ENCODE measurements at regions not wholly inside any gene's neighbourhood (a gene's known extent, or its start where the extent isn't known, plus 50 kb on each side); places are given as distances from the start of the nearest gene placed in this dataset.
"Not testable (repeated sequence)": the region's sequence is repeated elsewhere in the genome, so short reads cannot be mapped to it uniquely, and the experiment has no call there.

GRCh38 chr9:41367301-41367700 lies 178.2 kb upstream of the ZNG1F start:
- not testable (repeated sequence) for H3K4me1 ChIP-seq (ENCODE audit: control insufficient read depth, insufficient read depth, low read length, poor library complexity, severe bottlenecking); H3K9me3 ChIP-seq (ENCODE audit: control insufficient read depth, low read length); H3K36me3 ChIP-seq (ENCODE audit: control insufficient read depth, insufficient read depth, low read length); H3K27me3 ChIP-seq (replicated peaks; ENCODE audit: control insufficient read depth, insufficient read depth, low read length, poor library complexity, severe bottlenecking); DNase-seq; H3K27ac ChIP-seq (ENCODE audit: insufficient read depth, low read length, poor library complexity, severe bottlenecking); H3K4me3 ChIP-seq (ENCODE audit: insufficient read depth, low read depth, low read length, poor library complexity, severe bottlenecking)

GRCh38 chr9:41361790-41362189 lies 172.7 kb upstream of the ZNG1F start:
- H3K4me3 ChIP-seq (ENCODE audit: insufficient read depth, low read depth, low read length, poor library complexity, severe bottlenecking); H3K4me1 ChIP-seq (ENCODE audit: control insufficient read depth, insufficient read depth, low read length, poor library complexity, severe bottlenecking); H3K9me3 ChIP-seq (ENCODE audit: control insufficient read depth, low read length); H3K27me3 ChIP-seq (replicated peaks; ENCODE audit: control insufficient read depth, insufficient read depth, low read length, poor library complexity, severe bottlenecking); H3K27ac ChIP-seq (ENCODE audit: insufficient read depth, low read length, poor library complexity, severe bottlenecking); H3K36me3 ChIP-seq (ENCODE audit: control insufficient read depth, insufficient read depth, low read length); DNase-seq: not testable (repeated sequence)

GRCh38 chr9:41359116-41359515 lies 170.0 kb upstream of the ZNG1F start:
- H3K36me3 ChIP-seq (ENCODE audit: control insufficient read depth, insufficient read depth, low read length); H3K27me3 ChIP-seq (replicated peaks; ENCODE audit: control insufficient read depth, insufficient read depth, low read length, poor library complexity, severe bottlenecking); H3K9me3 ChIP-seq (ENCODE audit: control insufficient read depth, low read length); H3K4me1 ChIP-seq (ENCODE audit: control insufficient read depth, insufficient read depth, low read length, poor library complexity, severe bottlenecking); H3K27ac ChIP-seq (ENCODE audit: insufficient read depth, low read length, poor library complexity, severe bottlenecking): not testable (repeated sequence)
- peak overlapping the region; percentile 62 for H3K4me3 ChIP-seq (ENCODE audit: insufficient read depth, low read depth, low read length, poor library complexity, severe bottlenecking)
- peak in 2 of 3 donors; percentile 12 to 20 for DNase-seq

- not testable (repeated sequence) for H3K9me3 ChIP-seq (ENCODE audit: control insufficient read depth, low read length); H3K36me3 ChIP-seq (ENCODE audit: control insufficient read depth, insufficient read depth, low read length)
- peak; percentile 53 to 71 (median 70) for DNase-seq
Measured at GRCh38 chr9:41358682-41359081, 169.6 kb upstream of the ZNG1F start.

GRCh38 chr9:41357918-41358404 lies 168.8 kb upstream of the ZNG1F start:
- not testable (repeated sequence) for H3K4me1 ChIP-seq (ENCODE audit: control insufficient read depth, insufficient read depth, low read length, poor library complexity, severe bottlenecking); H3K27me3 ChIP-seq (replicated peaks; ENCODE audit: control insufficient read depth, insufficient read depth, low read length, poor library complexity, severe bottlenecking); H3K9me3 ChIP-seq (ENCODE audit: control insufficient read depth, low read length); H3K27ac ChIP-seq (ENCODE audit: insufficient read depth, low read length, poor library complexity, severe bottlenecking); DNase-seq; H3K36me3 ChIP-seq (ENCODE audit: control insufficient read depth, insufficient read depth, low read length)
- peak overlapping the region; percentile 62 for H3K4me3 ChIP-seq (ENCODE audit: insufficient read depth, low read depth, low read length, poor library complexity, severe bottlenecking)

More at GRCh38 chr9:41358682-41359081, 169.6 kb upstream of the ZNG1F start:
- H3K27me3 ChIP-seq (replicated peaks; ENCODE audit: control insufficient read depth, insufficient read depth, low read length, poor library complexity, severe bottlenecking); H3K4me1 ChIP-seq (ENCODE audit: control insufficient read depth, insufficient read depth, low read length, poor library complexity, severe bottlenecking); H3K27ac ChIP-seq (ENCODE audit: insufficient read depth, low read length, poor library complexity, severe bottlenecking): not testable (repeated sequence)
- H3K4me3 ChIP-seq (ENCODE audit: insufficient read depth, low read depth, low read length, poor library complexity, severe bottlenecking) = peak overlapping the region; percentile 62

GRCh38 chr9:41357350-41357748 lies 168.2 kb upstream of the ZNG1F start:
- H3K27ac ChIP-seq (ENCODE audit: insufficient read depth, low read length, poor library complexity, severe bottlenecking); H3K36me3 ChIP-seq (ENCODE audit: control insufficient read depth, insufficient read depth, low read length); H3K4me3 ChIP-seq (ENCODE audit: insufficient read depth, low read depth, low read length, poor library complexity, severe bottlenecking); H3K4me1 ChIP-seq (ENCODE audit: control insufficient read depth, insufficient read depth, low read length, poor library complexity, severe bottlenecking); H3K27me3 ChIP-seq (replicated peaks; ENCODE audit: control insufficient read depth, insufficient read depth, low read length, poor library complexity, severe bottlenecking); DNase-seq; H3K9me3 ChIP-seq (ENCODE audit: control insufficient read depth, low read length): not testable (repeated sequence)

GRCh38 chr9:41356588-41357349 lies 167.7 kb upstream of the ZNG1F start:
- H3K36me3 ChIP-seq (ENCODE audit: control insufficient read depth, insufficient read depth, low read length); H3K4me1 ChIP-seq (ENCODE audit: control insufficient read depth, insufficient read depth, low read length, poor library complexity, severe bottlenecking); H3K27me3 ChIP-seq (replicated peaks; ENCODE audit: control insufficient read depth, insufficient read depth, low read length, poor library complexity, severe bottlenecking); H3K27ac ChIP-seq (ENCODE audit: insufficient read depth, low read length, poor library complexity, severe bottlenecking); H3K9me3 ChIP-seq (ENCODE audit: control insufficient read depth, low read length); H3K4me3 ChIP-seq (ENCODE audit: insufficient read depth, low read depth, low read length, poor library complexity, severe bottlenecking): not testable (repeated sequence)
- peak; percentile 53 to 82 (median 80) for DNase-seq

- not testable (repeated sequence) for H3K36me3 ChIP-seq (ENCODE audit: control insufficient read depth, insufficient read depth, low read length); H3K9me3 ChIP-seq (ENCODE audit: control insufficient read depth, low read length); H3K4me3 ChIP-seq (ENCODE audit: insufficient read depth, low read depth, low read length, poor library complexity, severe bottlenecking); H3K27me3 ChIP-seq (replicated peaks; ENCODE audit: control insufficient read depth, insufficient read depth, low read length, poor library complexity, severe bottlenecking); DNase-seq; H3K27ac ChIP-seq (ENCODE audit: insufficient read depth, low read length, poor library complexity, severe bottlenecking); H3K4me1 ChIP-seq (ENCODE audit: control insufficient read depth, insufficient read depth, low read length, poor library complexity, severe bottlenecking)
Measured at GRCh38 chr9:41355712-41356450, 166.8 kb upstream of the ZNG1F start.

- not testable (repeated sequence) for H3K36me3 ChIP-seq (ENCODE audit: control insufficient read depth, insufficient read depth, low read length); H3K4me1 ChIP-seq (ENCODE audit: control insufficient read depth, insufficient read depth, low read length, poor library complexity, severe bottlenecking); H3K27ac ChIP-seq (ENCODE audit: insufficient read depth, low read length, poor library complexity, severe bottlenecking); H3K9me3 ChIP-seq (ENCODE audit: control insufficient read depth, low read length); H3K4me3 ChIP-seq (ENCODE audit: insufficient read depth, low read depth, low read length, poor library complexity, severe bottlenecking); H3K27me3 ChIP-seq (replicated peaks; ENCODE audit: control insufficient read depth, insufficient read depth, low read length, poor library complexity, severe bottlenecking)
- DNase-seq = peak; percentile 2 to 39 (median 12)
Measured at GRCh38 chr9:41354978-41355377, 165.9 kb upstream of the ZNG1F start.
